ENCODE measurements at regions not wholly inside any gene's neighbourhood (a gene's known extent, or its start where the extent isn't known, plus 50 kb on each side); places are given as distances from the start of the nearest gene placed in this dataset.

DNA sequence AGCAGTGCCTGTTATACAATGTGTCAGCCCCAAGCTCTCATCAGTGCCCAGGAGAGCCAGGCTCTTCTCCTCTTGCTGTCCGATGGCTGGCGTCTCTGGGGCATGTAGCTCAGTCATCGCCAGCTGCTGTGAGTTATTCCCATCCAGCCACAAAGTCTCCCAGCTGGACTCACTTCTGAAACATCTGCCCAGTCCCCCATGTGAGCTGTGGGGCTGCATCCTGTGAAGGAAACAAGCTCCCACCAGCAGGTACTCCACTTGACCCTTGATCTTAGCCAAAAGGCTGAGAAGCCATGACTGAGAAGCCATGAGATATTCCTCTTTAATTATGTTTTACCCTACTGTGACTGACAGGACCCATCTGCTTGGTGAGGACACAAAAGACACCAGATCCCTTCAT, 212.7 kb upstream of the IGFBP3 start:
- H3K27ac Mint-ChIP-seq (ENCODE audit: unreplicated experiment), result no peak overlapping the region
- CTCF ChIA-PET, result interaction anchor here (0.6 kb wide), 1 partner anchor 151 kb away, joined by 3 read pairs; no protein-coding TSS in a partner anchor

DNA sequence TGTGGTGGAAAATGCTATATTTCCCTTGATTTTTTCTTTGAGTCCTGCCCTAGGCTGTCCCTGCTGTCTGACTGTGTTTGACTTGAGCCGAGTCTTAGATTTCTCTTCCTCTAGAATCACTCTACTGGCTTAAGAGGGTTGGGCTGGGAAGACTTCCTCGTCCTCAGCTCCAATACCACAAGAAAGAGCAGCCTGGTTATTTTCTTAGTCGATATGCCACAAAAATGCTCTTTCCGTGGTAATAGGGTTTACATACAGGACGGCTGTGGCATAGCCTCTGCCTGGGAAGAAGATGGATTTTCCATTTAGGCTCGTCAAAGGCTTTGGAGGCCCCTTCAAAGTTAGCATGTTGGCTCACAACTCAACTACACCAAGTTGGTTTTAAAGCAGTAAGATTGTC, 212.0 kb upstream of the IGFBP3 start:
- H3K27me3 Mint-ChIP-seq (ENCODE audit: unreplicated experiment), result no peaks in the 10 kb centered on the region
- peaks cover 15% of the 10 kb centered on the region for H3K4me1 Mint-ChIP-seq (ENCODE audit: low read depth, unreplicated experiment)
- H3K9me3 Mint-ChIP-seq (ENCODE audit: low read depth, unreplicated experiment), result no peaks in the 10 kb centered on the region
- TF ChIP-seq, protein P1, sequence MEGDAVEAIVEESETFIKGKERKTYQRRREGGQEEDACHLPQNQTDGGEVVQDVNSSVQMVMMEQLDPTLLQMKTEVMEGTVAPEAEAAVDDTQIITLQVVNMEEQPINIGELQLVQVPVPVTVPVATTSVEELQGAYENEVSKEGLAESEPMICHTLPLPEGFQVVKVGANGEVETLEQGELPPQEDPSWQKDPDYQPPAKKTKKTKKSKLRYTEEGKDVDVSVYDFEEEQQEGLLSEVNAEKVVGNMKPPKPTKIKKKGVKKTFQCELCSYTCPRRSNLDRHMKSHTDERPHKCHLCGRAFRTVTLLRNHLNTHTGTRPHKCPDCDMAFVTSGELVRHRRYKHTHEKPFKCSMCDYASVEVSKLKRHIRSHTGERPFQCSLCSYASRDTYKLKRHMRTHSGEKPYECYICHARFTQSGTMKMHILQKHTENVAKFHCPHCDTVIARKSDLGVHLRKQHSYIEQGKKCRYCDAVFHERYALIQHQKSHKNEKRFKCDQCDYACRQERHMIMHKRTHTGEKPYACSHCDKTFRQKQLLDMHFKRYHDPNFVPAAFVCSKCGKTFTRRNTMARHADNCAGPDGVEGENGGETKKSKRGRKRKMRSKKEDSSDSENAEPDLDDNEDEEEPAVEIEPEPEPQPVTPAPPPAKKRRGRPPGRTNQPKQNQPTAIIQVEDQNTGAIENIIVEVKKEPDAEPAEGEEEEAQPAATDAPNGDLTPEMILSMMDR (IDR thresholded peaks at IDR 0.05; ENCODE audit: unreplicated experiment), result no peak
- DNase-seq, result no peak
- no TSS peak for BruUV-seq (replicated peaks)
- H3K4me3 Mint-ChIP-seq (ENCODE audit: low read depth, unreplicated experiment), result no peak overlapping the region
- CTCF ChIA-PET, result interaction anchor here (0.6 to 1.4 kb wide), 4 partner anchors 20 to 212 kb away, joined by 3 to 4 read pairs (median 4); partner anchors contain the start of gene IGFBP3
- H3K27ac Mint-ChIP-seq (ENCODE audit: unreplicated experiment), result no peak overlapping the region
- H3K36me3 Mint-ChIP-seq (ENCODE audit: insufficient read depth, unreplicated experiment), result no peaks in the 10 kb centered on the region
- intact Hi-C loops (cut with micrococcal nuclease; ENCODE audit: unreplicated experiment), result no loop called here

More for the DNA sequence above, 212.7 kb upstream of the IGFBP3 start:
- Mint-ChIP-seq H3K9me3 (ENCODE audit: low read depth, unreplicated experiment) (no peaks in the 10 kb centered on the region), H3K4me1 (ENCODE audit: low read depth, unreplicated experiment) (peaks cover 21% of the 10 kb centered on the region), H3K27me3 (ENCODE audit: unreplicated experiment) (no peaks in the 10 kb centered on the region), H3K4me3 (ENCODE audit: low read depth, unreplicated experiment) (no peak overlapping the region), H3K36me3 (ENCODE audit: insufficient read depth, unreplicated experiment) (no peaks in the 10 kb centered on the region)
- intact Hi-C loops (cut with micrococcal nuclease; ENCODE audit: unreplicated experiment), result no loop called here
- TF ChIP-seq, protein P1 (IDR thresholded peaks at IDR 0.05; ENCODE audit: unreplicated experiment), result no peak
- no peak for DNase-seq
- no TSS peak for BruUV-seq (replicated peaks)

DNA sequence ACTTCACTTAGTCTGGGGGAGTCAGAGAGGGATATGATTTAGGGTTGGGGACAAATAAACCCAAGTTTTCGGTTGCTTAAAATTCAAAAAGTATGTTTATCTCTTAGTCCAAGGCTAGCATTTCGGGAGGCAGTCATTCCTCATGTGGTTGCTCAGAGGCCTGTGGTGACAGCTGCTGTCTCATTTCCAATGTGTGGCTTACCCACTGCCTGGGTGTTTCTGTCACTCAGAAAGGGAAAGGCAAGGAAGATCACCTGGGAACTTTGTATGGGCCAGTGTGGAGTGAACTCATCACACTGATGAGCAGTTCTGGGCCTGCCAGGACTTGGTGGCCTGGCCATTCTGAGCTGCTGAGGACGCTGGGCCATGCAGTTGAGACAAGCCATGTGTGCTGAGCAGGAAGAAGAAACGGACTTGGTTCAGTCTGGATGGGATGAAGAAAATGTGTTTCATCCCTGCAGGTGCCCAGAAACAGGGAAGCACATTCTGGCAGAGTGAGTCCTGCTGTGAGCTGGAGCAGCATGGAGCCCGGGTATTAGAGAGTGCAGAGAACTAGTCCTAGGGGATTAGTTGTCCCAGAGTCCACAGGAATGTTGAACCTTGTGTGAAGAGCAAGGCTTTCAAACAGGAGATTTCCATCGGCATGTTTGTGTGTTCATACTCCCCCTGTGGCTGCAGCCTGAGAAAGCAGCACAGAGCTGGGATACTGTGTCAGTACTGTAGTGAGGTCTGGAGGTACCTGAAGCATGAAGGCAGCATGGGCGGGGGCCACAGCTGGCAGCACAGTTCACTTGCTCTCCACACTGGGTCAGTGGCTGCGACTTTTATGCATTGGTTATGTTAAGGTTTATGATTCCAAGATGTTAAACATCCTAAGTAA, 211.1 kb upstream of the IGFBP3 start:
- CTCF ChIA-PET, result interaction anchor here (0.8 to 1.4 kb wide), 5 partner anchors 12 to 211 kb away, joined by 3 to 4 read pairs (median 3); partner anchors contain the start of gene IGFBP3
- H3K27me3 Mint-ChIP-seq (ENCODE audit: unreplicated experiment), result no peaks in the 10 kb centered on the region
- BruUV-seq (replicated peaks), result no TSS peak
- H3K9me3 Mint-ChIP-seq (ENCODE audit: low read depth, unreplicated experiment), result no peaks in the 10 kb centered on the region
- DNase-seq, result peak; percentile 39
- no peak overlapping the region for H3K4me3 Mint-ChIP-seq (ENCODE audit: low read depth, unreplicated experiment)
- H3K4me1 Mint-ChIP-seq (ENCODE audit: low read depth, unreplicated experiment), result peaks cover 12% of the 10 kb centered on the region
- intact Hi-C loops (cut with micrococcal nuclease; ENCODE audit: unreplicated experiment), result no loop called here
- no peak overlapping the region for H3K27ac Mint-ChIP-seq (ENCODE audit: unreplicated experiment)
- H3K36me3 Mint-ChIP-seq (ENCODE audit: insufficient read depth, unreplicated experiment), result no peaks in the 10 kb centered on the region
- TF ChIP-seq, protein P1 (IDR thresholded peaks at IDR 0.05; ENCODE audit: unreplicated experiment), result peak; percentile 51

DNA sequence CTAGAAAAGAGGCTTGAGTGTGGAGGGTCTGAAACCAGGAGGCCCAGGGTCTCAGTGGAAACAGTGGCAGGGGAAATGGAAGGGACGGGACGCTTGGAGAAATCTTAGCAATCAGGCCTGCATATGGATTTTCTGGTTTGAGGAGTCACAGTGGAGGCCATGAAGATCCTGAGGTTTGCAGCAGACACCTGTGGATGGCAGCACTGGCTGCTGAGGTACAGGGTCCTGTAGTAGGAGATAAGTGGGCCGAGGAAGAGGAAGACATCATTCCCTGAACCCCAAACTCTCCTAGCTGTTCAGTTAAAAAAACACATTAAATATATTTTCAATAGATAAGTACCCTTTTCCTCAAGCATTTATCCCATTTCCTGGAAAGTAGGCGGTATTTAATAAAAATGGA, 208.8 kb upstream of the IGFBP3 start:
- H3K4me3 Mint-ChIP-seq (ENCODE audit: low read depth, unreplicated experiment), result no peak overlapping the region
- no peaks in the 10 kb centered on the region for H3K27me3 Mint-ChIP-seq (ENCODE audit: unreplicated experiment)
- intact Hi-C loops (cut with micrococcal nuclease; ENCODE audit: unreplicated experiment), result no loop called here
- H3K36me3 Mint-ChIP-seq (ENCODE audit: insufficient read depth, unreplicated experiment), result no peaks in the 10 kb centered on the region
- CTCF ChIA-PET, result no interaction called here
- peaks cover 12% of the 10 kb centered on the region for H3K4me1 Mint-ChIP-seq (ENCODE audit: low read depth, unreplicated experiment)
- DNase-seq, result no peak
- H3K27ac Mint-ChIP-seq (ENCODE audit: unreplicated experiment), result no peak overlapping the region
- TF ChIP-seq, protein P1 (IDR thresholded peaks at IDR 0.05; ENCODE audit: unreplicated experiment), result no peak
- no peaks in the 10 kb centered on the region for H3K9me3 Mint-ChIP-seq (ENCODE audit: low read depth, unreplicated experiment)
- BruUV-seq (replicated peaks), result no TSS peak

All from Calu3 (cell line).